SK-N-SH (cell line): ENCODE measurements at regions not wholly inside any gene's neighbourhood (a gene's known extent, or its start where the extent isn't known, plus 50 kb on each side); places are given as distances from the start of the nearest gene placed in this dataset.

ENCODE experiments used
- CHD2 ChIP-seq: fragments of 150-350 bp; IDR thresholded peaks from 2 replicates; pipeline ENCODE4 v1.6.1; 2018; ENCODE audit warnings: low read length; ENCODE audit not compliant: partially characterized antibody
- CTCF ChIP-seq: fragments of 200-600 bp; sonication (generic); IDR thresholded peaks from 2 replicates; pipeline ENCODE4 v1.6.1; 2017; ENCODE audit warnings: antibody characterized with exemption, mild to moderate bottlenecking, moderate library complexity
- EP300 ChIP-seq, 2 experiments: IDR thresholded peaks; 2 replicates each; pipeline versions ENCODE4 v1.4.0 to v1.6.1; 2012; ENCODE audit warnings: borderline replicate concordance in 1 of 2, low read depth in 1 of 2, low read length in 1 of 2
- EZH2phosphoT487 ChIP-seq: fragments of 200-600 bp; sonication (generic); IDR thresholded peaks from 2 replicates; pipeline ENCODE4 v1.6.1; 2017; ENCODE audit warnings: low read depth, mixed run types, mild to moderate bottlenecking, antibody characterized with exemption, moderate library complexity, borderline replicate concordance
- GABPA ChIP-seq: IDR thresholded peaks from 2 replicates; pipeline ENCODE4 v1.4.0; 2012; ENCODE audit warnings: low read depth, mild to moderate bottlenecking
- NRF1 ChIP-seq: IDR thresholded peaks from 2 replicates; pipeline ENCODE4 v1.6.1; 2012; ENCODE audit warnings: low read depth, mild to moderate bottlenecking, low read length
- POLR2AphosphoS5 ChIP-seq: IDR thresholded peaks from 2 replicates; pipeline ENCODE4 v1.6.1; 2012; ENCODE audit warnings: low read depth, low read length
- SIN3A ChIP-seq: IDR thresholded peaks from 2 replicates; pipeline ENCODE4 v1.6.1; 2012; ENCODE audit warnings: low read depth, mild to moderate bottlenecking, low read length, moderate library complexity, borderline replicate concordance
- TEAD4 ChIP-seq: IDR thresholded peaks from 2 replicates; pipeline ENCODE4 v1.4.0; 2012; ENCODE audit warnings: mild to moderate bottlenecking, borderline replicate concordance; ENCODE audit not compliant: insufficient read depth
- YY1 ChIP-seq: IDR thresholded peaks from 2 replicates; pipeline ENCODE4 v1.4.0; 2012; ENCODE audit warnings: low read depth, mild to moderate bottlenecking
- TF ChIP-seq, protein P1 (sequence below): IDR thresholded peaks from 2 replicates; pipeline ENCODE4 v1.4.0; 2012; ENCODE audit warnings: low read depth
- TF ChIP-seq, protein P2 (sequence below): IDR thresholded peaks from 2 replicates; pipeline ENCODE4 v1.6.1; 2012; ENCODE audit warnings: mild to moderate bottlenecking, low read depth, low read length, moderate library complexity

DNA sequence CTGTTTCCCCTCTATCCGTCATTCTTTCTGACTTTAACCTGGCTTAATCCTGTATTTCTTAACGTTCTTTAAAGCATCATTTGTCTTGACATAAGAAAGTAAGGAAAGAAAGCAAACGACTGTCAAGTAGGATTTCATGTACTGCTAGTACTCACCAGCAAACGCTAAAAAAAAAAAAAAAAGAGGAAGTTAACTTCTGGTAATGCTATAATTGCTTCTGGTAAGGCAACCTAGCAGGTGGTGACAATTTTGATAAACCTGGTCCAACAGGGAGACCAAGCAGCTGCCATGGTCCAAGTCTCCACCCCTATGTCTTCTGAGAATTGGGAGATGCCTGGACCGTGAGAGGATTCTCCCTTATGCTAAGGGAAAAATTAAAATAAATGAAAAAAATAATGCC lies 306.6 kb downstream of the DAD1 start:
- TF ChIP-seq CTCF (no peak), YY1 (no peak), GABPA (no peak), SIN3A (no peak), EZH2phosphoT487 (no peak), TEAD4 (no peak), EP300 (IDR thresholded peaks at IDR 0.05; ENCODE audit: borderline replicate concordance in 1 of 2, low read depth in 1 of 2, low read length in 1 of 2) (no peak), CHD2 (no peak), NRF1 (no peak), POLR2AphosphoS5 (no peak)
- TF ChIP-seq, protein P1, sequence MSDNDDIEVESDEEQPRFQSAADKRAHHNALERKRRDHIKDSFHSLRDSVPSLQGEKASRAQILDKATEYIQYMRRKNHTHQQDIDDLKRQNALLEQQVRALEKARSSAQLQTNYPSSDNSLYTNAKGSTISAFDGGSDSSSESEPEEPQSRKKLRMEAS: no peak
- TF ChIP-seq, protein P2, sequence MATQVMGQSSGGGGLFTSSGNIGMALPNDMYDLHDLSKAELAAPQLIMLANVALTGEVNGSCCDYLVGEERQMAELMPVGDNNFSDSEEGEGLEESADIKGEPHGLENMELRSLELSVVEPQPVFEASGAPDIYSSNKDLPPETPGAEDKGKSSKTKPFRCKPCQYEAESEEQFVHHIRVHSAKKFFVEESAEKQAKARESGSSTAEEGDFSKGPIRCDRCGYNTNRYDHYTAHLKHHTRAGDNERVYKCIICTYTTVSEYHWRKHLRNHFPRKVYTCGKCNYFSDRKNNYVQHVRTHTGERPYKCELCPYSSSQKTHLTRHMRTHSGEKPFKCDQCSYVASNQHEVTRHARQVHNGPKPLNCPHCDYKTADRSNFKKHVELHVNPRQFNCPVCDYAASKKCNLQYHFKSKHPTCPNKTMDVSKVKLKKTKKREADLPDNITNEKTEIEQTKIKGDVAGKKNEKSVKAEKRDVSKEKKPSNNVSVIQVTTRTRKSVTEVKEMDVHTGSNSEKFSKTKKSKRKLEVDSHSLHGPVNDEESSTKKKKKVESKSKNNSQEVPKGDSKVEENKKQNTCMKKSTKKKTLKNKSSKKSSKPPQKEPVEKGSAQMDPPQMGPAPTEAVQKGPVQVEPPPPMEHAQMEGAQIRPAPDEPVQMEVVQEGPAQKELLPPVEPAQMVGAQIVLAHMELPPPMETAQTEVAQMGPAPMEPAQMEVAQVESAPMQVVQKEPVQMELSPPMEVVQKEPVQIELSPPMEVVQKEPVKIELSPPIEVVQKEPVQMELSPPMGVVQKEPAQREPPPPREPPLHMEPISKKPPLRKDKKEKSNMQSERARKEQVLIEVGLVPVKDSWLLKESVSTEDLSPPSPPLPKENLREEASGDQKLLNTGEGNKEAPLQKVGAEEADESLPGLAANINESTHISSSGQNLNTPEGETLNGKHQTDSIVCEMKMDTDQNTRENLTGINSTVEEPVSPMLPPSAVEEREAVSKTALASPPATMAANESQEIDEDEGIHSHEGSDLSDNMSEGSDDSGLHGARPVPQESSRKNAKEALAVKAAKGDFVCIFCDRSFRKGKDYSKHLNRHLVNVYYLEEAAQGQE: no peak
